ENCODE measurements at regions not wholly inside any gene's neighbourhood (a gene's known extent, or its start where the extent isn't known, plus 50 kb on each side); places are given as distances from the start of the nearest gene placed in this dataset.
"Not testable (repeated sequence)": the region's sequence is repeated elsewhere in the genome, so short reads cannot be mapped to it uniquely, and the experiment has no call there.

- Mint-ChIP-seq H3K36me3 (ENCODE audit: low read depth) (no peaks in the 10 kb centered on the region), H3K27ac (no peak overlapping the region), H3K4me3 (ENCODE audit: low read depth) (no peak overlapping the region), H3K9me3 (no peaks in the 10 kb centered on the region), H3K4me1 (ENCODE audit: low read depth) (no peaks in the 10 kb centered on the region), H3K27me3 (ENCODE audit: low read depth) (peaks cover 8% of the 10 kb centered on the region)
- no peak for DNase-seq (ENCODE audit: low spot score)
- intact Hi-C loops (cut with micrococcal nuclease) = no loop called here
Observed at GRCh38 chr3:124364317-124365020, 365.8 kb upstream of the UMPS start.

- H3K4me1 Mint-ChIP-seq (ENCODE audit: low read depth); H3K27ac Mint-ChIP-seq; DNase-seq (ENCODE audit: low spot score); H3K9me3 Mint-ChIP-seq; intact Hi-C loops (cut with micrococcal nuclease); H3K36me3 Mint-ChIP-seq (ENCODE audit: low read depth); H3K4me3 Mint-ChIP-seq (ENCODE audit: low read depth); H3K27me3 Mint-ChIP-seq (ENCODE audit: low read depth): not testable (repeated sequence)
Observed at GRCh38 chr3:124366655-124367054, 363.6 kb upstream of the UMPS start.

- Mint-ChIP-seq H3K4me1 (ENCODE audit: low read depth) (no peaks in the 10 kb centered on the region), H3K36me3 (ENCODE audit: low read depth) (no peaks in the 10 kb centered on the region), H3K27me3 (ENCODE audit: low read depth) (no peaks in the 10 kb centered on the region), H3K9me3 (no peaks in the 10 kb centered on the region), H3K27ac (no peak overlapping the region), H3K4me3 (ENCODE audit: low read depth) (no peak overlapping the region)
- intact Hi-C loops (cut with micrococcal nuclease) = no loop called here
- no peak for DNase-seq (ENCODE audit: low spot score)
Observed at GRCh38 chr3:124372775-124373174, 357.5 kb upstream of the UMPS start.

GRCh38 chr3:124373524-124373923 is 356.7 kb upstream of the UMPS start:
- H3K27ac Mint-ChIP-seq = no peak overlapping the region
- no peaks in the 10 kb centered on the region for H3K36me3 Mint-ChIP-seq (ENCODE audit: low read depth)
- DNase-seq (ENCODE audit: low spot score) = no peak
- H3K4me3 Mint-ChIP-seq (ENCODE audit: low read depth) = no peak overlapping the region
- H3K4me1 Mint-ChIP-seq (ENCODE audit: low read depth) = no peaks in the 10 kb centered on the region
- no peaks in the 10 kb centered on the region for H3K9me3 Mint-ChIP-seq
- intact Hi-C loops (cut with micrococcal nuclease) = no loop called here
- H3K27me3 Mint-ChIP-seq (ENCODE audit: low read depth) = no peaks in the 10 kb centered on the region

GRCh38 chr3:124374583-124374982 is 355.7 kb upstream of the UMPS start:
- no peak overlapping the region for H3K27ac Mint-ChIP-seq

GRCh38 chr3:124381575-124382333 is 348.5 kb upstream of the UMPS start:
- intact Hi-C loops (cut with micrococcal nuclease) = no loop called here
- Mint-ChIP-seq H3K27ac (no peak overlapping the region), H3K4me3 (ENCODE audit: low read depth) (no peak overlapping the region), H3K27me3 (ENCODE audit: low read depth) (peaks cover 2% of the 10 kb centered on the region), H3K4me1 (ENCODE audit: low read depth) (no peaks in the 10 kb centered on the region), H3K36me3 (ENCODE audit: low read depth) (no peaks in the 10 kb centered on the region), H3K9me3 (no peaks in the 10 kb centered on the region)
- DNase-seq (ENCODE audit: low spot score) = no peak

More at GRCh38 chr3:124374583-124374982, 355.7 kb upstream of the UMPS start:
- Mint-ChIP-seq H3K4me1 (ENCODE audit: low read depth) (no peaks in the 10 kb centered on the region), H3K36me3 (ENCODE audit: low read depth) (no peaks in the 10 kb centered on the region), H3K27me3 (ENCODE audit: low read depth) (no peaks in the 10 kb centered on the region), H3K4me3 (ENCODE audit: low read depth) (no peak overlapping the region), H3K9me3 (no peaks in the 10 kb centered on the region)
- intact Hi-C loops (cut with micrococcal nuclease) = no loop called here
- no peak for DNase-seq (ENCODE audit: low spot score)

GRCh38 chr3:124383051-124383450 is 347.2 kb upstream of the UMPS start:
- Mint-ChIP-seq H3K27me3 (ENCODE audit: low read depth) (peaks cover 4% of the 10 kb centered on the region), H3K27ac (no peak overlapping the region), H3K4me1 (ENCODE audit: low read depth) (no peaks in the 10 kb centered on the region), H3K36me3 (ENCODE audit: low read depth) (no peaks in the 10 kb centered on the region), H3K9me3 (no peaks in the 10 kb centered on the region), H3K4me3 (ENCODE audit: low read depth) (no peak overlapping the region)
- intact Hi-C loops (cut with micrococcal nuclease) = no loop called here
- no peak for DNase-seq (ENCODE audit: low spot score)

GRCh38 chr3:124383846-124384466 is 346.3 kb upstream of the UMPS start:
- no peak for DNase-seq (ENCODE audit: low spot score)
- Mint-ChIP-seq H3K36me3 (ENCODE audit: low read depth) (no peaks in the 10 kb centered on the region), H3K27ac (no peak overlapping the region), H3K4me3 (ENCODE audit: low read depth) (no peak overlapping the region), H3K27me3 (ENCODE audit: low read depth) (peaks cover 4% of the 10 kb centered on the region), H3K9me3 (no peaks in the 10 kb centered on the region), H3K4me1 (ENCODE audit: low read depth) (no peaks in the 10 kb centered on the region)
- intact Hi-C loops (cut with micrococcal nuclease) = no loop called here

- H3K27me3 Mint-ChIP-seq (ENCODE audit: low read depth) = peaks cover 7% of the 10 kb centered on the region
- H3K4me1 Mint-ChIP-seq (ENCODE audit: low read depth) = no peaks in the 10 kb centered on the region
- no peak overlapping the region for H3K27ac Mint-ChIP-seq
- H3K4me3 Mint-ChIP-seq (ENCODE audit: low read depth) = no peak overlapping the region
- no peaks in the 10 kb centered on the region for H3K36me3 Mint-ChIP-seq (ENCODE audit: low read depth)
- no peak for DNase-seq (ENCODE audit: low spot score)
- H3K9me3 Mint-ChIP-seq = no peaks in the 10 kb centered on the region
- intact Hi-C loops (cut with micrococcal nuclease) = no loop called here
Observed at GRCh38 chr3:124384527-124384926, 345.7 kb upstream of the UMPS start.

- Mint-ChIP-seq H3K27ac (no peak overlapping the region), H3K9me3 (no peaks in the 10 kb centered on the region), H3K4me3 (ENCODE audit: low read depth) (no peak overlapping the region), H3K36me3 (ENCODE audit: low read depth) (no peaks in the 10 kb centered on the region), H3K4me1 (ENCODE audit: low read depth) (no peaks in the 10 kb centered on the region), H3K27me3 (ENCODE audit: low read depth) (peaks cover 8% of the 10 kb centered on the region)
- DNase-seq (ENCODE audit: low spot score) = no peak
- intact Hi-C loops (cut with micrococcal nuclease) = no loop called here
Observed at GRCh38 chr3:124385996-124386395, 344.3 kb upstream of the UMPS start.

- Mint-ChIP-seq H3K36me3 (ENCODE audit: low read depth) (no peaks in the 10 kb centered on the region), H3K4me1 (ENCODE audit: low read depth) (no peaks in the 10 kb centered on the region), H3K9me3 (no peaks in the 10 kb centered on the region), H3K27me3 (ENCODE audit: low read depth) (peaks cover 11% of the 10 kb centered on the region), H3K27ac (no peak overlapping the region), H3K4me3 (ENCODE audit: low read depth) (no peak overlapping the region)
- intact Hi-C loops (cut with micrococcal nuclease) = no loop called here
- DNase-seq (ENCODE audit: low spot score) = no peak
Observed at GRCh38 chr3:124386996-124387595, 343.2 kb upstream of the UMPS start.

GRCh38 chr3:124391774-124392173 is 338.5 kb upstream of the UMPS start:
- Mint-ChIP-seq H3K36me3 (ENCODE audit: low read depth) (no peaks in the 10 kb centered on the region), H3K27ac (no peak overlapping the region), H3K4me3 (ENCODE audit: low read depth) (no peak overlapping the region), H3K4me1 (ENCODE audit: low read depth) (no peaks in the 10 kb centered on the region), H3K9me3 (no peaks in the 10 kb centered on the region), H3K27me3 (ENCODE audit: low read depth) (peaks cover 19% of the 10 kb centered on the region)
- no peak for DNase-seq (ENCODE audit: low spot score)
- intact Hi-C loops (cut with micrococcal nuclease) = no loop called here

- H3K36me3 Mint-ChIP-seq (ENCODE audit: low read depth) = no peaks in the 10 kb centered on the region
- no peak for DNase-seq (ENCODE audit: low spot score)
- no peak overlapping the region for H3K27ac Mint-ChIP-seq
- H3K9me3 Mint-ChIP-seq = no peaks in the 10 kb centered on the region
- peaks cover 17% of the 10 kb centered on the region for H3K27me3 Mint-ChIP-seq (ENCODE audit: low read depth)
- intact Hi-C loops (cut with micrococcal nuclease) = no loop called here
- H3K4me3 Mint-ChIP-seq (ENCODE audit: low read depth) = no peak overlapping the region
- no peaks in the 10 kb centered on the region for H3K4me1 Mint-ChIP-seq (ENCODE audit: low read depth)
Observed at GRCh38 chr3:124393340-124393739, 336.9 kb upstream of the UMPS start.

All from activated T-helper 2 cell treated with anti-CD3 and anti-CD28 coated beads, Interferon-gamma antibody, Interleukin-2, Interleukin-4, amounts not matched to agents 10 μg/mL and 5 μg/mL and 100 μg/mL, durations not matched to agents 14 hours and 24 hours and 36 hours (primary cell).